Neural cell (in vitro differentiated cells): ENCODE measurements at regions not wholly inside any gene's neighbourhood (a gene's known extent, or its start where the extent isn't known, plus 50 kb on each side); places are given as distances from the start of the nearest gene placed in this dataset.

Source experiments
- H2AFZ ChIP-seq: fragments of 200-600, 300-800 bp; sonication (generic), shearing (Covaris generic); 2 replicates; pipeline ENCODE4 v1.6.0; 2014; ENCODE audit warnings: low read depth, mild to moderate bottlenecking, antibody characterized with exemption, low read length, moderate library complexity
- H3F3A ChIP-seq: fragments of 200-600 bp; shearing (Covaris generic); 2 replicates; pipeline ENCODE4 v1.6.1; 2016; ENCODE audit warnings: mild to moderate bottlenecking, moderate library complexity, mixed read lengths, antibody characterized with exemption, low read length; ENCODE audit not compliant: insufficient read depth, poor library complexity, severe bottlenecking
- H3K27ac ChIP-seq: fragments of 200-600, 300-800 bp; sonication (generic), shearing (Covaris generic); 2 replicates; pipeline ENCODE4 v1.5.1; 2014; ENCODE audit warnings: mild to moderate bottlenecking, low read length, moderate library complexity
- H3K27me3 ChIP-seq: fragments of 300-800, 200-600 bp; sonication (generic), shearing (Covaris generic); 2 replicates; pipeline ENCODE4 v1.6.0; 2014; ENCODE audit warnings: mild to moderate bottlenecking, low read depth, low read length, moderate library complexity; ENCODE audit not compliant: insufficient read depth
- H3K36me3 ChIP-seq: fragments of 300-800, 200-600 bp; sonication (generic), shearing (Covaris generic); 2 replicates; pipeline ENCODE4 v1.5.1; 2014; ENCODE audit warnings: mild to moderate bottlenecking, antibody characterized with exemption, low read length, moderate library complexity; ENCODE audit not compliant: insufficient read depth
- H3K4me2 ChIP-seq: fragments of 300-800, 200-600 bp; sonication (generic), shearing (Covaris generic); 2 replicates; pipeline ENCODE4 v1.6.0; 2014; ENCODE audit warnings: mild to moderate bottlenecking, low read length
- H3K4me3 ChIP-seq: fragments of 300-800, 200-600 bp; sonication (generic), shearing (Covaris generic); 2 replicates; pipeline ENCODE4 v1.5.1; 2014; ENCODE audit warnings: mild to moderate bottlenecking, low read length, moderate library complexity
- H3K79me2 ChIP-seq: fragments of 200-600 bp; shearing (Covaris generic); replicated peaks from 2 replicates; pipeline ENCODE4 v1.6.0; 2014; ENCODE audit warnings: mild to moderate bottlenecking, low read length, moderate library complexity; ENCODE audit not compliant: insufficient read depth
- H3K9ac ChIP-seq: fragments of 300-800, 200-600 bp; sonication (generic), shearing (Covaris generic); 2 replicates; pipeline ENCODE4 v1.6.1; 2016; ENCODE audit warnings: mild to moderate bottlenecking, low read length, mixed read lengths
- H3K9me2 ChIP-seq: fragments of 200-600 bp; shearing (Covaris generic); 2 replicates; pipeline ENCODE4 v1.6.1; 2016; ENCODE audit warnings: mild to moderate bottlenecking, low read length, mixed read lengths; ENCODE audit not compliant: insufficient read depth
- H3K9me3 ChIP-seq: fragments of 200-600, 300-800 bp; sonication (generic), shearing (Covaris generic); 2 replicates; pipeline ENCODE4 v1.6.1; 2016; ENCODE audit warnings: mild to moderate bottlenecking, mixed run types, low read length, moderate library complexity, mixed read lengths
- H4K20me1 ChIP-seq: fragments of 200-600 bp; shearing (Covaris generic); 2 replicates; pipeline ENCODE4 v1.6.1; 2016; ENCODE audit warnings: mild to moderate bottlenecking, mixed run types; ENCODE audit not compliant: insufficient read depth
- CTCF ChIP-seq: fragments of 450-650 bp; IDR thresholded peaks from 2 replicates; pipeline ENCODE4 v1.5.1; 2014; ENCODE audit warnings: antibody characterized with exemption, mild to moderate bottlenecking, moderate library complexity; ENCODE audit not compliant: poor library complexity, severe bottlenecking
- EP300 ChIP-seq: fragments of 450-650 bp; conservative IDR thresholded peaks from 2 replicates; pipeline ENCODE4 v1.6.1; 2014; ENCODE audit warnings: antibody characterized with exemption, mild to moderate bottlenecking, moderate library complexity; ENCODE audit not compliant: poor library complexity, severe bottlenecking
- EZH2 ChIP-seq: fragments of 200-600, 300-800 bp; shearing (Covaris generic), sonication (generic); IDR thresholded peaks from 2 replicates; pipeline ENCODE4 v1.6.1; 2014; ENCODE audit warnings: antibody characterized with exemption, low read length, borderline replicate concordance, mild to moderate bottlenecking; ENCODE audit not compliant: insufficient read depth, poor library complexity, severe bottlenecking
- MXI1 ChIP-seq: fragments of 450-650 bp; conservative IDR thresholded peaks from 2 replicates; pipeline ENCODE4 v1.6.1; 2014; ENCODE audit warnings: antibody characterized with exemption, mild to moderate bottlenecking; ENCODE audit not compliant: poor library complexity, severe bottlenecking
- POLR2AphosphoS5 ChIP-seq: IDR thresholded peaks from 2 replicates; pipeline ENCODE4 v1.6.1; 2012
- RAD21 ChIP-seq: fragments of 450-650 bp; conservative IDR thresholded peaks from 2 replicates; pipeline ENCODE4 v1.6.1; 2014; ENCODE audit warnings: antibody characterized with exemption, mild to moderate bottlenecking, moderate library complexity
- SMC3 ChIP-seq: fragments of 450-650 bp; conservative IDR thresholded peaks from 2 replicates; pipeline ENCODE4 v1.6.1; 2014; ENCODE audit warnings: antibody characterized with exemption, mild to moderate bottlenecking, moderate library complexity; ENCODE audit not compliant: poor library complexity
- TAF1 ChIP-seq: IDR thresholded peaks from 2 replicates; pipeline ENCODE4 v1.6.1; 2012; ENCODE audit warnings: low read depth
- TF ChIP-seq, protein P1 (sequence below): IDR thresholded peaks from 2 replicates; pipeline ENCODE4 v1.6.1; 2012; ENCODE audit warnings: borderline replicate concordance

- no peak for TF ChIP-seq EP300
- no peak for TF ChIP-seq MXI1
- Histone ChIP-seq H3K27me3 (no peaks in the 10 kb centered on the region), H3K79me2 (no peaks in the 10 kb centered on the region), H4K20me1 (no peaks in the 10 kb centered on the region), H2AFZ (no peak overlapping the region), H3K27ac (no peak overlapping the region), H3K4me2 (no peak overlapping the region), H3K4me3 (no peak overlapping the region), H3K9me3 (no peaks in the 10 kb centered on the region), H3K9ac (no peak overlapping the region), H3K9me2 (no peaks in the 10 kb centered on the region), H3K36me3 (no peaks in the 10 kb centered on the region), H3F3A (no peaks in the 10 kb centered on the region)
These were observed 126.8 kb upstream of the MAX start for GRCh38 chr14:65228956-65229747.

GRCh38 chr14:65229748-65230728 is 127.7 kb upstream of the MAX start:
- no peaks in the 10 kb centered on the region for H3K27me3 ChIP-seq
- no peaks in the 10 kb centered on the region for H4K20me1 ChIP-seq
- H2AFZ ChIP-seq, result no peak overlapping the region
- no peak overlapping the region for H3K4me3 ChIP-seq
- no peaks in the 10 kb centered on the region for H3K9me2 ChIP-seq
- no peak for TF ChIP-seq POLR2AphosphoS5
- no peak for TF ChIP-seq CTCF
- TF ChIP-seq SMC3, result no peak
- no peak for TF ChIP-seq EP300
- TF ChIP-seq RAD21, result no peak
- TF ChIP-seq, protein P1, sequence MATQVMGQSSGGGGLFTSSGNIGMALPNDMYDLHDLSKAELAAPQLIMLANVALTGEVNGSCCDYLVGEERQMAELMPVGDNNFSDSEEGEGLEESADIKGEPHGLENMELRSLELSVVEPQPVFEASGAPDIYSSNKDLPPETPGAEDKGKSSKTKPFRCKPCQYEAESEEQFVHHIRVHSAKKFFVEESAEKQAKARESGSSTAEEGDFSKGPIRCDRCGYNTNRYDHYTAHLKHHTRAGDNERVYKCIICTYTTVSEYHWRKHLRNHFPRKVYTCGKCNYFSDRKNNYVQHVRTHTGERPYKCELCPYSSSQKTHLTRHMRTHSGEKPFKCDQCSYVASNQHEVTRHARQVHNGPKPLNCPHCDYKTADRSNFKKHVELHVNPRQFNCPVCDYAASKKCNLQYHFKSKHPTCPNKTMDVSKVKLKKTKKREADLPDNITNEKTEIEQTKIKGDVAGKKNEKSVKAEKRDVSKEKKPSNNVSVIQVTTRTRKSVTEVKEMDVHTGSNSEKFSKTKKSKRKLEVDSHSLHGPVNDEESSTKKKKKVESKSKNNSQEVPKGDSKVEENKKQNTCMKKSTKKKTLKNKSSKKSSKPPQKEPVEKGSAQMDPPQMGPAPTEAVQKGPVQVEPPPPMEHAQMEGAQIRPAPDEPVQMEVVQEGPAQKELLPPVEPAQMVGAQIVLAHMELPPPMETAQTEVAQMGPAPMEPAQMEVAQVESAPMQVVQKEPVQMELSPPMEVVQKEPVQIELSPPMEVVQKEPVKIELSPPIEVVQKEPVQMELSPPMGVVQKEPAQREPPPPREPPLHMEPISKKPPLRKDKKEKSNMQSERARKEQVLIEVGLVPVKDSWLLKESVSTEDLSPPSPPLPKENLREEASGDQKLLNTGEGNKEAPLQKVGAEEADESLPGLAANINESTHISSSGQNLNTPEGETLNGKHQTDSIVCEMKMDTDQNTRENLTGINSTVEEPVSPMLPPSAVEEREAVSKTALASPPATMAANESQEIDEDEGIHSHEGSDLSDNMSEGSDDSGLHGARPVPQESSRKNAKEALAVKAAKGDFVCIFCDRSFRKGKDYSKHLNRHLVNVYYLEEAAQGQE, result no peak
- TF ChIP-seq EZH2, result no peak
- TF ChIP-seq MXI1, result no peak
- no peak for TF ChIP-seq TAF1
- H3K36me3 ChIP-seq, result no peaks in the 10 kb centered on the region
- no peak overlapping the region for H3K27ac ChIP-seq
- H3K4me2 ChIP-seq, result no peak overlapping the region
- H3K79me2 ChIP-seq, result no peaks in the 10 kb centered on the region
- H3K9me3 ChIP-seq, result no peaks in the 10 kb centered on the region
- no peaks in the 10 kb centered on the region for H3F3A ChIP-seq
- H3K9ac ChIP-seq, result no peak overlapping the region
